ENCODE measurements at regions not wholly inside any gene's neighbourhood (a gene's known extent, or its start where the extent isn't known, plus 50 kb on each side); places are given as distances from the start of the nearest gene placed in this dataset.

DNA sequence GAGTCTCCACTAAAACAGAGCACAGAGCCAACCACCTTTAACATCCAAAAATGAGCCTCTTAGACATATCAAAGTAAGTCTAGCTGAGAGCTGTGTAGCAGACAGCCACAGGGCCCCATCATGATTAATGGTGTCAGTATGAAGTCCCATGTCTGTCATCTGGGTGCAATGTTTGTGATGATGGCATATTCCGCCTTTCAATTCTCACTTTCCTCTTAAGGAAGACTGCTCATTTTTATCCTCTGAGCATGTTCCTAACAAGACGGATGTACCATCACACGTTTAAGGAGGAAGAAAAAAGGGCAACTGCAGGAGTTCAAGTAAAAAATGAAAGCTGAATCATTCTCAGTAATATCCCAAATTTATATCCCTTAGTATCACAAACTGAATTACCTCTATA, 85.8 kb upstream of the KCNMB2 start (continued):
- TF ChIP-seq ZNF543 (CRISPR knock-in tag; IDR thresholded peaks at IDR 0.05) (no peak), ZNF614 (CRISPR knock-in tag; IDR thresholded peaks at IDR 0.05; ENCODE audit: borderline replicate concordance) (no peak), ZNF329 (CRISPR knock-in tag; IDR thresholded peaks at IDR 0.05; ENCODE audit: low read depth) (no peak), JUNB (CRISPR knock-in tag; IDR thresholded peaks at IDR 0.05; ENCODE audit: borderline replicate concordance) (no peak), KDM3A (CRISPR knock-in tag; IDR thresholded peaks at IDR 0.05; ENCODE audit: low read depth) (no peak), ZSCAN29 (CRISPR knock-in tag; conservative IDR thresholded peaks at IDR 0.05) (no peak), EP300 (IDR thresholded peaks at IDR 0.05; ENCODE audit: low read depth in 2 of 2, low read length in 2 of 2) (no peak), EP300 (CRISPR knock-in tag; IDR thresholded peaks at IDR 0.05; ENCODE audit: borderline replicate concordance) (no peak), ATF3 (CRISPR knock-in tag; IDR thresholded peaks at IDR 0.05) (no peak)

GRCh38 chr3:178451799-178452198, 84.4 kb upstream of the KCNMB2 start:
- in situ Hi-C loops (cut with HindIII; ENCODE audit: extremely low pct_ligation_motif_present, low pct_unique_long_range_greater_than_20kb), result no loop called here
- BruUV-seq (replicated peaks), result no TSS peak
- POLR2A ChIA-PET, result no interaction called here
- TF ChIP-seq PHF5A (CRISPR knock-in tag; IDR thresholded peaks at IDR 0.05; ENCODE audit: low read depth, unreplicated experiment) (no peak), TBX3 (IDR thresholded peaks at IDR 0.05; ENCODE audit: borderline replicate concordance) (no peak), RFX5 (IDR thresholded peaks at IDR 0.05; ENCODE audit: low read depth, low read length) (no peak), SSRP1 (CRISPR knock-in tag; IDR thresholded peaks at IDR 0.05) (no peak), ZNF512B (CRISPR knock-in tag; IDR thresholded peaks at IDR 0.05; ENCODE audit: borderline replicate concordance) (no peak)

More at GRCh38 chr3:178451799-178452198, 84.4 kb upstream of the KCNMB2 start:
- no peak overlapping the region for H3K9ac ChIP-seq (ENCODE audit: insufficient read depth, low read depth, low read length)
- no peaks in the 10 kb centered on the region for H3K4me1 ChIP-seq (ENCODE audit: insufficient read depth, low read length)
- H3K9me3 ChIP-seq (ENCODE audit: low read length), result no peaks in the 10 kb centered on the region
- DNase-seq (ENCODE audit: low spot score) (no peak), FAIRE-seq (no peak), ATAC-seq (no peak)
- CTCF ChIA-PET (ENCODE audit: low intra/inter-chr PET ratio, low total read pairs), result no interaction called here
- no peak overlapping the region for H3K4me2 ChIP-seq (ENCODE audit: low read depth, low read length)
- no peak overlapping the region for H3K4me3 ChIP-seq (replicated peaks in 1 of 3; ENCODE audit: insufficient read depth in 1 of 3, low read depth in 2 of 3, low read length in 3 of 3)
- no peaks in the 10 kb centered on the region for H3K79me2 ChIP-seq (ENCODE audit: insufficient read depth, low read length)
- H4K20me1 ChIP-seq (ENCODE audit: insufficient read depth, low read length), result no peaks in the 10 kb centered on the region
- no peaks in the 10 kb centered on the region for H3K27me3 ChIP-seq (ENCODE audit: control insufficient read depth in 1 of 2, insufficient read depth in 2 of 2, low read length in 2 of 2)
- intact Hi-C loops (cut with micrococcal nuclease; ENCODE audit: unreplicated experiment), result no loop called here
- H2AFZ ChIP-seq (ENCODE audit: low read length), result no peak overlapping the region
- H3K27ac ChIP-seq (ENCODE audit: extremely low read length, insufficient read depth, low read length), result no peak overlapping the region
- no peaks in the 10 kb centered on the region for H3K36me3 ChIP-seq (replicated peaks in 1 of 2; ENCODE audit: control insufficient read depth in 1 of 2, insufficient read depth in 2 of 2, low read length in 2 of 2)
